ENCODE measurements at regions not wholly inside any gene's neighbourhood (a gene's known extent, or its start where the extent isn't known, plus 50 kb on each side); places are given as distances from the start of the nearest gene placed in this dataset.

- no peak for DNase-seq
Measured at GRCh38 chr17:72344613-72345012, 223.8 kb downstream of the SOX9 start.

GRCh38 chr17:72345088-72345487, 224.3 kb downstream of the SOX9 start:
- no peak for DNase-seq

GRCh38 chr17:72345536-72345935, 224.7 kb downstream of the SOX9 start:
- no peak for DNase-seq

GRCh38 chr17:72346306-72346705, 225.5 kb downstream of the SOX9 start:
- DNase-seq: no peak

GRCh38 chr17:72349011-72349410, 228.2 kb downstream of the SOX9 start:
- no peak for DNase-seq

GRCh38 chr17:72349491-72349995, 228.7 kb downstream of the SOX9 start:
- no peak for DNase-seq

- no peak for DNase-seq
Measured at GRCh38 chr17:72350073-72350472, 229.3 kb downstream of the SOX9 start.

GRCh38 chr17:72351365-72351764, 230.5 kb downstream of the SOX9 start:
- DNase-seq: no peak

- DNase-seq: no peak
Measured at GRCh38 chr17:72351884-72352346, 231.1 kb downstream of the SOX9 start.

- no peak for DNase-seq
Measured at GRCh38 chr17:72353502-72353901, 232.7 kb downstream of the SOX9 start.

GRCh38 chr17:72354071-72354470, 233.3 kb downstream of the SOX9 start:
- no peak for DNase-seq

- DNase-seq: no peak
Measured at GRCh38 chr17:72357764-72358365, 237.0 kb downstream of the SOX9 start.

- DNase-seq: no peak
Measured at GRCh38 chr17:72358465-72358864, 237.6 kb downstream of the SOX9 start.

- DNase-seq: no peak
Measured at GRCh38 chr17:72359274-72359673, 238.5 kb downstream of the SOX9 start.

GRCh38 chr17:72359811-72360210, 239.0 kb downstream of the SOX9 start:
- DNase-seq: no peak

GRCh38 chr17:72360386-72360940, 239.6 kb downstream of the SOX9 start:
- DNase-seq: no peak

GRCh38 chr17:72361892-72362291, 241.1 kb downstream of the SOX9 start:
- no peak for DNase-seq

- DNase-seq: no peak
Measured at GRCh38 chr17:72362376-72363088, 241.7 kb downstream of the SOX9 start.

GRCh38 chr17:72363089-72363610, 242.3 kb downstream of the SOX9 start:
- no peak for DNase-seq

GRCh38 chr17:72365857-72366414, 245.1 kb downstream of the SOX9 start:
- no peak for DNase-seq

- no peak for DNase-seq
Measured at GRCh38 chr17:72366626-72367025, 245.8 kb downstream of the SOX9 start.

- DNase-seq: no peak
Measured at GRCh38 chr17:72368191-72368590, 247.4 kb downstream of the SOX9 start.

- DNase-seq: no peak
Measured at GRCh38 chr17:72369366-72369765, 248.5 kb downstream of the SOX9 start.

- DNase-seq: no peak
Measured at GRCh38 chr17:72370819-72371218, 250.0 kb downstream of the SOX9 start.
